T47D (cell line): ENCODE measurements at regions not wholly inside any gene's neighbourhood (a gene's known extent, or its start where the extent isn't known, plus 50 kb on each side); places are given as distances from the start of the nearest gene placed in this dataset.

ENCODE experiments used
- DNase-seq, 2 experiments: peaks; one replicate each; pipeline versions ENCODE4 v3.0.0 to v3.0.0-alpha.2; 2011 to 2012; ENCODE audit warnings: low read depth in 1 of 2, low spot score in 1 of 2
- JUND ChIP-seq: IDR thresholded peaks from 2 replicates; pipeline ENCODE4 v1.6.1; 2012; ENCODE audit warnings: low read depth
- in situ Hi-C: cut with HindIII; loops from 2 replicates; pipeline ENCODE4 v1.10.0; 2016; ENCODE audit warnings: low sequenced_read_pairs, low pct_unique_long_range_greater_than_20kb

GRCh38 chr6:41460742-41461336 is 85.3 kb upstream of the FOXP4 start:
- no peak for DNase-seq
- TF ChIP-seq JUND = no peak
- in situ Hi-C loops = no loop called here

GRCh38 chr6:41462033-41462432 is 84.1 kb upstream of the FOXP4 start:
- no peak for DNase-seq
- in situ Hi-C loops = no loop called here

GRCh38 chr6:41463062-41463930 is 82.9 kb upstream of the FOXP4 start:
- no peak for TF ChIP-seq JUND
- in situ Hi-C loops = no loop called here
- peak; percentile 74 to 81 for DNase-seq

More at GRCh38 chr6:41462033-41462432, 84.1 kb upstream of the FOXP4 start:
- no peak for TF ChIP-seq JUND

GRCh38 chr6:41464019-41464418 is 82.2 kb upstream of the FOXP4 start:
- DNase-seq = no peak
- TF ChIP-seq JUND = no peak
- in situ Hi-C loops = no loop called here

- no peak for TF ChIP-seq JUND
- in situ Hi-C loops = no loop called here
- no peak for DNase-seq
These were observed 81.7 kb upstream of the FOXP4 start for GRCh38 chr6:41464481-41464880.

- in situ Hi-C loops = no loop called here
These were observed 79.7 kb upstream of the FOXP4 start for GRCh38 chr6:41466437-41466990.

GRCh38 chr6:41467061-41467460 is 79.1 kb upstream of the FOXP4 start:
- TF ChIP-seq JUND = no peak
- in situ Hi-C loops = no loop called here
- DNase-seq = no peak

More at GRCh38 chr6:41466437-41466990, 79.7 kb upstream of the FOXP4 start:
- no peak for DNase-seq
- TF ChIP-seq JUND = no peak

GRCh38 chr6:41467627-41468404 is 78.4 kb upstream of the FOXP4 start:
- TF ChIP-seq JUND = no peak
- in situ Hi-C loops = no loop called here
- DNase-seq = no peak

GRCh38 chr6:41469156-41470028 is 76.8 kb upstream of the FOXP4 start:
- no peak for DNase-seq
- in situ Hi-C loops = no loop called here
- TF ChIP-seq JUND = no peak

GRCh38 chr6:41470029-41470330 is 76.2 kb upstream of the FOXP4 start:
- in situ Hi-C loops = no loop called here
- DNase-seq = peak; percentile 59 to 73
- no peak for TF ChIP-seq JUND

GRCh38 chr6:41470331-41471063 is 75.7 kb upstream of the FOXP4 start:
- no peak for TF ChIP-seq JUND
- in situ Hi-C loops = no loop called here
- peak; percentile 42 to 57 for DNase-seq
